GM13976 (cell line): ENCODE measurements at regions not wholly inside any gene's neighbourhood (a gene's known extent, or its start where the extent isn't known, plus 50 kb on each side); places are given as distances from the start of the nearest gene placed in this dataset.

Experiments used
- DNase-seq: peaks from one replicate; pipeline ENCODE4 v3.0.0; 2012; ENCODE audit warnings: low spot score
- CTCF ChIP-seq: IDR thresholded peaks from 2 replicates; pipeline ENCODE4 v1.5.1; 2012; ENCODE audit warnings: borderline replicate concordance, mild to moderate bottlenecking; ENCODE audit not compliant: insufficient read depth; ENCODE audit errors: extremely low read depth, missing control alignments, control extremely low read depth
- in situ Hi-C: fragments of 300-500 bp; cut with MboI; formaldehyde crosslinking; loops from one replicate; pipeline ENCODE4 v1.12.0; 2022; ENCODE audit warnings: low sequenced_read_pairs, mixed read lengths, inconsistent platforms; ENCODE audit not compliant: unreplicated experiment

- in situ Hi-C loops: no loop called here
- no peak for TF ChIP-seq CTCF
- DNase-seq: no peak
Measured at GRCh38 chr3:101992863-101993262, 143.5 kb downstream of the NFKBIZ start.

DNA sequence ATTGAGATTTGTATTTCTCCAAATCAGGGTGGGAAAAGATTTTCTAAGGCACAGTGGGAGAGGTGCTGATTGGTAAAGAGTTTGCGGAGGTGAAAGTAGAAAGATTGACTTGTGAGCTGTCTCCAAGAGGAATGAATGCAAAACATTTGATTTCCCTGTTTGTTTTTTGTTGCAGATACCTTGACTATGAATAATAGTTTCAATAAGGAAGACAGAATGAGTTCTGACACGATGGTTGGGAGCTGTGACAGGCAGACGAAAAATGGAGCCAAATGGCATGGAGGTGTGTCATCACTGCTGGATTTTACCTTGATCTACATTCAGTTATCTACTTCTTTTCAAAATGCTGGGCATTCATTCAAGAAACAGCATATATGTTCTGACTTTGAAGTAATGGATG is 145.1 kb downstream of the NFKBIZ start:
- in situ Hi-C loops: no loop called here
- TF ChIP-seq CTCF: no peak
- no peak for DNase-seq

DNA sequence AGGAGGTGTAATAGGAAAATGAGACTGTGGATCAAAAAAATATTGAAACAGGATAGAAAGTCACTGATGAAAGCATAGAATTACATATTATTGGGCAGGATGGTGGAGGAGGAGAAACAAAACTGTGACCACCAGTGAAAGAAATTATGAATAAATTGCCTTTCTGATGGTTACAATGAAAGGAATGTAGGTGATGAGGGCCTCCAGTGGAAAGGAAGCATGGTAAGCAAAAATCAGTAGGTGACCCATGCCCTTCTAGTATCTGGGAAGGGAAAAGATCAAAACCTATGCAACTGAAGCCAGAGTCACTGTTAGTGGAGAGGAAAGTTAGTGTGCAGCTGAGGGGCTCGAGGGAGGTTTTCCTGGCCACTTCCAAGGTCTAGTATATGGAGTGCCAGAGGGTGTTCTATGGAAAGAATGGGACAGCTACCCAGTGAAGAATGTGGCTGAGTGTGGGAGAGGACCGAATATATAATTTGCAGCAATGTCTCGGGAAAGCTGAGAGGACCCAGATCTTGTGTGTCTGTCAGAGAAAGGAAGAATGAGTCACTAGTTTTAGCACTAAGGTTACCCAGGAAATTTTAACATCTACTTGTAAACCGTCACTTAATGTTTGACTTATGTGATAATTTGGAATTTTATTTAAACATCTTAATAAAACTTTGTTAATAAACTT is 146.2 kb downstream of the NFKBIZ start:
- no peak for DNase-seq
- TF ChIP-seq CTCF: no peak

GRCh38 chr3:101996832-101997231 is 147.5 kb downstream of the NFKBIZ start:
- in situ Hi-C loops: no loop called here
- no peak for DNase-seq
- TF ChIP-seq CTCF: no peak

More for the DNA sequence above, 146.2 kb downstream of the NFKBIZ start:
- in situ Hi-C loops: no loop called here

- no peak for TF ChIP-seq CTCF
- no peak for DNase-seq
- in situ Hi-C loops: no loop called here
Measured at GRCh38 chr3:101998256-101998926, 149.1 kb downstream of the NFKBIZ start.

GRCh38 chr3:101999177-101999779 is 150.0 kb downstream of the NFKBIZ start:
- TF ChIP-seq CTCF: no peak
- DNase-seq: no peak
- in situ Hi-C loops: no loop called here
